ENCODE measurements at regions not wholly inside any gene's neighbourhood (a gene's known extent, or its start where the extent isn't known, plus 50 kb on each side); places are given as distances from the start of the nearest gene placed in this dataset.
"Not testable (repeated sequence)": the region's sequence is repeated elsewhere in the genome, so short reads cannot be mapped to it uniquely, and the experiment has no call there.

GRCh38 chr11:22567759-22568158, 57.9 kb downstream of the FANCF start:
- DNase-seq, result no peak

- no peak for DNase-seq
These were observed 59.3 kb downstream of the FANCF start for GRCh38 chr11:22566293-22566692.

- no peak for DNase-seq
These were observed 64.3 kb downstream of the FANCF start for GRCh38 chr11:22561283-22561682.

- DNase-seq, result no peak
These were observed 66.2 kb downstream of the FANCF start for GRCh38 chr11:22559416-22559815.

GRCh38 chr11:22558664-22559063, 67.0 kb downstream of the FANCF start:
- DNase-seq, result no peak

- no peak for DNase-seq
These were observed 69.2 kb downstream of the FANCF start for GRCh38 chr11:22556381-22556780.

- no peak for DNase-seq
These were observed 69.7 kb downstream of the FANCF start for GRCh38 chr11:22555881-22556280.

GRCh38 chr11:22554221-22554620, 71.4 kb downstream of the FANCF start:
- DNase-seq, result no peak

GRCh38 chr11:22552885-22553284, 72.7 kb downstream of the FANCF start:
- DNase-seq, result no peak

- DNase-seq, result no peak
These were observed 78.9 kb downstream of the FANCF start for GRCh38 chr11:22546746-22547145.

GRCh38 chr11:22543261-22543660, 82.4 kb downstream of the FANCF start:
- DNase-seq, result no peak

- DNase-seq, result no peak
These were observed 85.8 kb downstream of the FANCF start for GRCh38 chr11:22539821-22540256.

- DNase-seq, result no peak
These were observed 89.6 kb downstream of the FANCF start for GRCh38 chr11:22536071-22536470.

GRCh38 chr11:22528612-22529429, 96.8 kb downstream of the FANCF start:
- DNase-seq, result not testable (repeated sequence)

- DNase-seq, result no peak
These were observed 103.4 kb downstream of the FANCF start for GRCh38 chr11:22522225-22522624.

GRCh38 chr11:22521226-22521625, 104.4 kb downstream of the FANCF start:
- no peak for DNase-seq

GRCh38 chr11:22520521-22520920, 105.1 kb downstream of the FANCF start:
- DNase-seq, result no peak

GRCh38 chr11:22518344-22518743, 107.3 kb downstream of the FANCF start:
- DNase-seq, result not testable (repeated sequence)

GRCh38 chr11:22516111-22516510, 109.5 kb downstream of the FANCF start:
- DNase-seq, result no peak

- DNase-seq, result no peak
These were observed 113.2 kb downstream of the FANCF start for GRCh38 chr11:22512457-22512856.

- no peak for DNase-seq
These were observed 114.9 kb downstream of the FANCF start for GRCh38 chr11:22510741-22511140.

- no peak for DNase-seq
These were observed 115.6 kb downstream of the FANCF start for GRCh38 chr11:22510010-22510409.

GRCh38 chr11:22508665-22509064, 117.0 kb downstream of the FANCF start:
- no peak for DNase-seq

- DNase-seq, result no peak
These were observed 128.1 kb downstream of the FANCF start for GRCh38 chr11:22497474-22497873.

All from NCI-H774 (cell line).